ENCODE measurements at regions not wholly inside any gene's neighbourhood (a gene's known extent, or its start where the extent isn't known, plus 50 kb on each side); places are given as distances from the start of the nearest gene placed in this dataset.
"Not testable (repeated sequence)": the region's sequence is repeated elsewhere in the genome, so short reads cannot be mapped to it uniquely, and the experiment has no call there.

DNA sequence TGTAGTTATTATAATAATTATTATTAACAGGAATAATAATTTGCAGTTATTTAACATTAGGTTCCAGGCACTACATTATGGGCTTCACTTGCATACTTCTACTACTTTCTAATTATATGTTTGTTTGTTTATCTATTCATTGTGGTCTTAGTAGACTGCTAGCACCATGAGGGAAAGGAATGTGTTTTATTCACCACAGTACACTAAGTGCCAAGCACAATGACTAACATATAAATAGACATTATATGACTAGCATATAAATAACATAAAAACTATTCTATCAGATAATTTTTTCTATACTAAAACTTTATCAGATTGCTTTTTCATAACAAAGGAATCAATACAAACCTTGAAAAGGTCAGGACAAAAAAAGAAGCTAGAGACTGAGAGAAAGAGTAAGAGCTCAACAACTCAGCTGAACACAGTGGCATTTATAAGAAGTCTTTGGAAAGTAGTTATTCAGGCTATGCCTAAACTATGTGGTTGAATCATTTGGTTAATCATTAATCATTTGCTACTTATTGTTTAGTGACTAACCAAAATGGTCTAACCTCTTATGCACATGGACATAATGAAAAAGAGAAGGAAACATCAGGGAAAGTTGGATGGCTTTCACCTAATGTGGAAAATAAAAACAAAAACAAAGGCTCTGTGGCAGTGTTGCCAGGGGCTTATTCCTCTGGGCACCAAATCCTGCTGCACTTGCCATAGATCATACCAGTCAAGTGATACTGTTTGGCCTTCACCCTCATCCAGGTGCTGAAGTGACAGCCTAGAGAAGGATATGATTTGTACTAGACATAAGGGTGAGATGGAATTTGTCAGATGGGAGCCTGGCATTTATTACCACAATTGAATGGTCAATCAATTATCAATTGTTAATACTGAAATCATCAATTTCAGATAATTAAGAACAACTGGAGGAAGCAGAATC lies 174.9 kb downstream of the ETAA1 start:
- DNase-seq (ENCODE audit: low spot score): peak; percentile 13

DNA sequence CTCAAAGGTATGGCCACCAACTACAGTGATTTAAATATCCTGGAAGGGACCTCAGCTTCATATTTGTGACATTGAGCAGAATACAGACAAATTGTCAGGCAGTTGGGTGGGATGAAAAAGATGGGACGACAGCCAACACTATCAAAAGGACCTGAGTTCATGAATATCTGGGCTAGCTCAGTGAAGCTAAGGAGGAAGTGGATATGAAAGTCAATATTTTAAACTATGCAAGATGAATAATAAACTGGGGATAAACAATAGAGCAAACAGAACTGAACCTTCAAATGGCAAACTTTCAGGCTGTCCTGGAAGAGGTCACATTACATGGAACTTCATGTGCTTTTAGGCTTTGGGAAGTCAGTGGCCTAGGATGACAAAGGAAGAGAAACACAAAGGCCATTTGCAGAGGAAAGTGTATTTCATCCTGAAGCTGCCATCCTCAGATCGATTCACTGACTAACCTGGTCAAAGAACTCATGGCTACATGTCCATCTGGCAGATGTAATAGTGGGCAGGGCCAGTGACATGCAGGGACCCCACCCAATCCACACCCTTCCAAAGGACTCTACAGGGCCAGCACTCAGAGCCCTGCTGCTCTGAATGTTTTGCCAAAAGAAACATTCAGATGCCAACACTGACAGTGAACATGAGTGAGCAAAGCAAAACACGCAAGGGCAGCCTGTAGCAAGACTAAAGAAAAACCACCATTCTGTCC lies 175.7 kb downstream of the ETAA1 start:
- DNase-seq (ENCODE audit: low spot score): no peak

DNA sequence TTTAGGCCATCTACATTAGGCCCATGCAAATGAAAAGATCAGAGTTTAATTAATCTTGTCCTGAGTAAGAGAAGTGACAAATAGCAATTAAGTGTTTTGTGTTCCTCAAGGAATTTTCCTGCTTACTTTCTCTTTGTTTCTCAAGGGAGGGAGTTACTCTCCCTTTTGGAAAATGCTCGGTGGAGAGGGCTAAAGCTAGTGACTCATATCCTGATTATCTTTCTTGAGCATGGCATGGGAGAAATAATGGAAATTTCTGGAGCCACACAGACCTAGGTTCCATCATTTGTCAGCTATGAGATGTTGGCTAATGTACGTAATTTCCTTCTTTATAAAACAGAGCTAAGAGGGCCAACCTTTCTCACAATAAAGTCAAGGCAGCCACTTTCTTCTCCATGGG lies 177.1 kb downstream of the ETAA1 start:
- no peak for DNase-seq (ENCODE audit: low spot score)

DNA sequence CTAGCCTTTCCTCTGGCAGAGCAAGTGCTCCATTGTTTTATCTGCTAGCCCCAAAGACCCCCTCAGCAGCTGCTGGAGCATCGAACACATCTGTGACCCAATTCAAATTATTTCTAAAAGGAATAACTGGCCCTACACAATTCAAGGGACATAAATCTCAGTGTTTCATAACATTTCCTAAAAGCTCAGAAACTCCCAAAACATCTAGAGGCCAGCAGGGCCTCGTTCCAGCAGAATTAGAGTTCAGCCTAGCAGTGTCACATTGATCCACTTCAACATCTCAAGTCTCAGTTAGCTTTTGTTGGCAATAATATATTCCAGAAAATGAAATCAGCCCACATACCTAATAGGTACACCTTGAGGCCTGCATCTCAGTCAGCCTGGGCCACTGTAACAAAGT lies 179.1 kb downstream of the ETAA1 start:
- DNase-seq (ENCODE audit: low spot score): no peak

DNA sequence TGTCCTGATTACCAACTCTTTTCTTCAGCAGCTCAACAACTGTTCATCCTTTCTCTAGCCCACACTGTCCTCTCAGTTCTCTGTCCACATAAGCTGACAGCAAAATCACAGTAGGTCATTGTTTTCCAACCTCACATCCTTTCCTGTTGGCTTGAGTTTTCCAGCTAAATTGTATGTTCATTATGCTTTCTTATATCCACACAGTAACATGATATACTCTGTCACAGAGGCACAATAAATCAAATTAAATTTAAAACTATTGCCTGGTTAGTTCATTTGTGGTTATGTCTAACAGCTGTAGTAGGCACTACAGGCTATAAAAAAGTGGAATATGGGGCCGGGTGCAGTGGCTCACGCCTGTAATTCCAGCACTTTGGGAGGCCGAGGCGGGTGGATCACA lies 179.9 kb downstream of the ETAA1 start:
- no peak for DNase-seq (ENCODE audit: low spot score)

DNA sequence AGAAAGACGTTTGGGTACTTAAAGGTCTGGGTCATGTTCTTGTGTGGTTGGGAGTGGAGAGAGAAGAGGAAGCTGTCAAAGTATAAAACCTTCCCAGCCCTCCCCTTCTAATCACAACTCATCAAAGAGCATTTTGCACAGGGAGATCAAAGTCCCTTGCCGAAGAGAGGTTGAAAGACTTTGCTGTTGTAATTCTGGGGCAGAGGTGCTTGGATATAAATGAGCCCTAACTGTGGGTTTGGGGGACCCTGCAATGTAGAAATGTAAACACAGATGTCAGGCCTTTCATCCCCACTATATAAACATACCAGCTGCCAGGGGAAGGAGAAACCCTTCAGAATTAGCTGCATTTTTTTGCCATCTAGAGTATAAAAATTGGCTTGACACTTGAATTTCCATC lies 182.1 kb downstream of the ETAA1 start:
- DNase-seq (ENCODE audit: low spot score): no peak

- DNase-seq (ENCODE audit: low spot score): no peak
Measured at GRCh38 chr2:67579806-67580205, 182.7 kb downstream of the ETAA1 start.

DNA sequence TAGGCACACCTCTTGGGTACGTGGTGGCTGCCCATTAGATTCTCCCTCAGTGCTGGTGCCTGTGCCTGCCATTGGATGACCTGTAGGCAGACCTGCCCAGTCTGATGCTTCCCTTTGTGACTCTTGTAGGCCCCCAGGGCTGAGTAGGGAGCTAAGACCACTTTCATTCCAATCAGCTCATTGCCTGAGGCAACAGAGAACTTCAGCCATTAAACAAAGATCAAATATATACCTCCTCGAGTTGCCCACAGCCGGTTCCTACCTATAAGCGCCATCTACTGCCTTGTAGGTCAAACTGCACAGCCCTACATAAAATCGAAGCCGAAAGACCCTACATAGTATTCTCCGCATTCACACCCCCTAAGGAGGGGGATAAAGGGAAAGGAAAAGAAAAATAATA lies 184.6 kb downstream of the ETAA1 start:
- no peak for DNase-seq (ENCODE audit: low spot score)

DNA sequence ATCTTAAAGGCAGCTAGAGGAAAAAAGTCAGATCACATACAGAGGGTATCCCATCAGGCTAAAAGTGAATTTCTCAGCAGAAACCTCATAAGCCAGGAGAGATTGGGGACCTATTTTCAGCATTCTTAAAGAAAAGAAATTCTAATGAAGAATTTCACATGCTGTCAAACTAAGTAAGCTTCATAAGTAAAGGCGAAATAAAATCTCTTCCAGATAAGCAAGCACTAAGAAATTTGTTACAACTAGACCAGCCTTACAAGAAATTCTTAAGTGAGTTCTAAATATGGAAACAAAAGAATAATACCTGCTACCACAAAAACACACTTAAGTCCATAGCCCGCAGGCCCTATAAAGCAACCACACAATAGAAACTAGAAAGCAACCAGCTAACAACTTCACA lies 186.1 kb downstream of the ETAA1 start:
- no peak for DNase-seq (ENCODE audit: low spot score)

DNA sequence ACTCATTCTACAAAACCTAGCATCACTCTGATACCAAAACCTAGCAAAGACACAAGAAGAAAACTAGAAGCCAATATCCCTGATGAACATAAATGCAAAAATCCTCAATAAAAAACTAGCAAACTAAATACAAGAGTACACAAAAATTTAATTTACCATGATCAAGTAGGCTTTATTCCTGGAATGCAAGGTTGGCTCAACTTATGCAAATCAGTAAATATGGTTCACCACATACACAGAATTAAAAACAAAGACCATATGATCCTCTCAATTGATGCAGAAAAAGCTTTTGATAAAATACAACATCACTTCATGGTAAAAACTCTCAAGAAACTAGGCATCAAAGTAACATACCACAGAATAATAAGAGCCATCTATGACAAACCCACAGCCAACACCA lies 188.3 kb downstream of the ETAA1 start:
- no peak for DNase-seq (ENCODE audit: low spot score)

DNA sequence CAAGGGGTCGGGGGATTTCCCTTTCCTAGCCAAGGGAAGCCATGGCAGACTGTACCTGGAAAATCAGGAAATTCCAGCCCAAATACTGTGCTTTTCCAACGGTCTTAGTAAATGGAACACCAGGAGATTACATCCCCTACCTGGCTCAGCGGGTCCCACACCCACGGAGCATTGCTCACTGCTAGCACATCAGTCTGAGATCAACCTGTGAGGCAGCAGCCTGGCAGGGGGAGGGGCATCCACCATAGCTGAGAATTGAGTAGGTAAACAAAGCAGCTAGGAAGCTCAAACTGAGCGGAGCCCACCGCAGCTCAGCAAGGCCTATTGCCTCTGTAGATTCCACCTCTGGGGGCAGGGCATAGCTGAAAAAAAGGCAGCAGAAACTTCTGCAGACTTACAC lies 192.0 kb downstream of the ETAA1 start:
- not testable (repeated sequence) for DNase-seq (ENCODE audit: low spot score)

DNA sequence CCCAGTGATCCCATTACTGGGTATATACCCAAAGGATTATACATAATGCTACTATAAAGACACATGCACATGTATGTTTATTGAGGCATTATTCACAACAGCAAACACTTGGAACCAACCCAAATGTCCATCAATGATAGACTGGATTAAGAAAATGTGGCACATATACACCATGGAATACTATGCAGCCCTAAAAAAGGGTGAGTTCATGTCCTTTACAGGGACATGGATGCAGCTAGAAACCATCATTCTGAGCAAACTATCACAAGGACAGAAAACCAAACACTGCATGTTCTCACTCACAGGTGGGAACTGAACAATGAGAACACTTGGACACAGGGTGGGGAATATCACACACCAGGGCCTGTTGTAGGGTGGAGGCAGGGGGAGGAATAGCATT lies 197.4 kb downstream of the ETAA1 start:
- not testable (repeated sequence) for DNase-seq (ENCODE audit: low spot score)

- DNase-seq (ENCODE audit: low spot score): no peak
Measured at GRCh38 chr2:67596871-67597270, 199.7 kb downstream of the ETAA1 start.

GRCh38 chr2:67599561-67599960 lies 202.4 kb downstream of the ETAA1 start:
- DNase-seq (ENCODE audit: low spot score): no peak

- DNase-seq (ENCODE audit: low spot score): no peak
Measured at GRCh38 chr2:67600222-67600871, 203.2 kb downstream of the ETAA1 start.

DNA sequence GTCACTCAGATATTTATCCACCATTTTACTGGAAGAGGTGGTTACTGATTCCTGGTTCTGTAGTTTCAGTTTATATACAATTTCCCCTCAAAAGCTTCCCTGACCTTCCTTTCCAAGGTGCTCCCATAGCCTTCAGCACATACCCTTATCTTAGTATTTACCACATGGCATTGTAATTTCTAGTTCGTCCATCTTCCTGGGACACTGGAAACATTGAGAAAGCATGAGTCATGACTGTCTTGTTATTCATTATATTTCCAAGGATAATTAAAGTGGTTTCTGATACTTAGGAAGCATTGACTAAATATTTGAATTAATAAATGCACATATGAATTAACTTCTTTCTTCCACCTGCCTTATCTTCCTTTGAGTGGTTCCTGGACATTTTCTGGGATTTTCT lies 203.8 kb downstream of the ETAA1 start:
- DNase-seq (ENCODE audit: low spot score): no peak

DNA sequence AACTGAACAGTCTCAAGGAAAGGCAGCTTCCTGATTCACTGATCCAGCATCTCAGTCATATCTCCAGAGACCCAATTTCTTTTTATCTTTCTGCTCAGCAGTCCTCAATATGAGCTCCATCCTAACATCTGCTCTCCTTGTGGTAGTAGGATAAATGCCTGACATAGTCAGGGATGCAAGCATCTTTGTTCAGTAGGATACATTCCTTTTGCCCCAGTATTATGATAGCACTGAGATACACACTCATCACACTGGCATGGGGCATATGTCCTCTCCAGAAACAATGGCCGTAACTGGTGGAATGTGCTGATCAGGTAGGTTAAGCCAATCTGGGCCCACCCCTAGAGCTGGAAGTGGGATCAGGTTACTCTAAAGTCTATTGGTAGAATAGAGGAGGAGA lies 207.2 kb downstream of the ETAA1 start:
- DNase-seq (ENCODE audit: low spot score): no peak

DNA sequence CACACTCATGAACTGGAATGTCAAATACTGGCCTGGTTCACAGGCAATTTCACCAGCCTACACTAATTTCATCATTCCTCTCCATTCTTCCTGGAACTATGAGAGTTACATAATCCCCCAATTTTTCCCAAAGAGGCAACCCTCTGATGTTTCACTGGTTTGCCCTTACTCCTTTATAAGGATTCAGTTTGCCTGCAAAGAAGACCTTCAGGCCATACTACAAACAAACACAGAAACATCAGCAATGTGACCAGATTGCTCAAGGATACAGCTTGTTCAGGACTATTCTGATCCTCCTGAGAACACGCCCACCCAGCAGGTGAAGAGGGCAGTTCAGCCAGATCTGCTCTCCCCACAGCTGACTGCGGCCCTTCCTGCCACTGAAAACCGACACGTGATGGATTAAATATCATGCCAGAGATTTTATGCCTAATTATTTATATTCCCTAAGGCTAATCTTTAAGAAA lies 215.5 kb downstream of the ETAA1 start:
- DNase-seq (ENCODE audit: low spot score): no peak

DNA sequence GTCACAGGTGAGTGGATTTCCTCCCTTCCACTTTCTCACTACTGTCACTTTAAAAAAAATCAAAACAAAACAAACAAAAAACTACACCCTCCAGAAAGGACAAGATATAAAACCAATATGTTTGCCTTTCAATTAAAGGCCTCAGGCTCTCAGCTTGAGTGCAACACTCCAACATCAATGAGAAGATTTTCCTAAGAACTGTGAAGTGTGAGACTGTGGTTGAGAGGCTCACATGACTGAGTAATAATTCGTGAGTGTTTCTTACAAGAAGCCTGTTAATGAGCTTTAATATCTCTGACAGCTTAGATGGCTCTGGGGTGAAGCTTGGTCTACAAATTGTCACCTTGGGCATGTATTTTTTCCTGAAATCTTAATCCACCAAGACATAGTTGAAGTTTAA lies 216.1 kb downstream of the ETAA1 start:
- DNase-seq (ENCODE audit: low spot score): no peak

DNA sequence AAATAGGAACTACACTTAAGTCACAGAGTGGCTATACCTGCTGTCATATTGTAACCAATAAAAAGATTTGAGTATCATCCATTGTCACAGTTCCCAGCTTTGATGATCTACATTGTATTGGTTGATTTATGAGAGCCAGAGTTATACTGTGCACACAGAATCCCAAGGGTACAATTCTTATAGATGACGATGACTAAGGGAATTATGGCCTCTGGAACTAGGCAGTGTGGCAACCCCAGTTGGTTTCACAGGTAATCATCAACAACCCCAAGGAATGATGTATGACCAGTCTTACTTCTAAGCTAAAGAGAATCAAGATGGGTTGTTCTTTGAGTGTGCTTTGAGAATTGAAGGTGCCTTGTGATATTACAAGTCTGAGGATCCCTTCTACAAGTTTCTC lies 217.3 kb downstream of the ETAA1 start:
- no peak for DNase-seq (ENCODE audit: low spot score)

DNA sequence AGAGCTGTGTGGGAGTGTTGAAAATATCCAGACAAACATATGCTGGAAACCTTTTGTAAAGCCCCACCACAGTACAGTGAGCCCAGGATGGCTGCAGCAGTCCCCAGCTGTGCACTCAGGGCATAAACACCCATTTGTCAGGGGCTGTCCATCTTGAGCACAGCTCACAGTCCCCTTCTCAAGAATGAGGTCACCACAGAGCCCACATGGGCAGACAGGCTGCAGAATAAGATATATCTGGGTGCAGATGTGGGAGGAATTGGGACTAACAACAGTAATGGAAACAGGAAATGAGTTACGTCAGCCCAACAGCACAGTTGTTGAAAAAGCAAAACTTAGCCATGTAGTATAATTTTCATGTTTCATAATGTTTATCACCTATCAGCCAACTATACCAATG lies 219.6 kb downstream of the ETAA1 start:
- DNase-seq (ENCODE audit: low spot score): no peak

DNA sequence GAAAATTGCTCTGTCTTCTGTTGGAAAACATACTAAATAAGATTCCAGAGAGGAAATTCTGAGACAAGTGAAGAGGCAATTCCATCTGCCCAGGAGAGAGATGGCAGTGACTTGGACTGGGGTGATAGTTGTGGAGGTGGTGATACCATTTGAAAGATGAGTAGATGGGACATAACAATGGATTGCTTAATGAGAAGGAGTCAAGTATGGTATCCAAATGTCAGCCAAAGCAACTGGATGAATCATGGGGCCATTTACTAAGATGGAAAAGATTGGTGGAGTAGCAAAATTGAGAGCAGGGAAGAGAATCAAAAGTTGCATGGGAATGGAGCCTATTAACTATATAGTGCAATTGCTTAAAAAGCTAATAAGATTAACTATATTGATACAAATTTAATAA lies 222.1 kb downstream of the ETAA1 start:
- no peak for DNase-seq (ENCODE audit: low spot score)

- DNase-seq (ENCODE audit: low spot score): not testable (repeated sequence)
Measured at GRCh38 chr2:67623741-67624140, 226.6 kb downstream of the ETAA1 start.

Data from LoVo (cell line).